Left hindlimb (tissue), 1 donor: ENCODE measurements at regions not wholly inside any gene's neighbourhood (a gene's known extent, or its start where the extent isn't known, plus 50 kb on each side); places are given as distances from the start of the nearest gene placed in this dataset.

Experiments
- DNase-seq: peaks from one replicate; pipeline ENCODE4 v3.0.0-alpha.2; 2018

- DNase-seq: no peak
Observed at GRCh38 chr16:26189536-26189935, 497.8 kb downstream of the HS3ST4 start.

GRCh38 chr16:26194526-26194925 is 502.8 kb downstream of the HS3ST4 start:
- DNase-seq: no peak

- no peak for DNase-seq
Observed at GRCh38 chr16:26195225-26195624, 503.5 kb downstream of the HS3ST4 start.

GRCh38 chr16:26196310-26196709 is 504.6 kb downstream of the HS3ST4 start:
- no peak for DNase-seq

GRCh38 chr16:26196802-26197201 is 505.0 kb downstream of the HS3ST4 start:
- no peak for DNase-seq

GRCh38 chr16:26197707-26198106 is 505.9 kb downstream of the HS3ST4 start:
- no peak for DNase-seq

- no peak for DNase-seq
Observed at GRCh38 chr16:26198221-26198620, 506.5 kb downstream of the HS3ST4 start.

GRCh38 chr16:26204138-26204537 is 512.4 kb downstream of the HS3ST4 start:
- DNase-seq: no peak

- DNase-seq: no peak
Observed at GRCh38 chr16:26211542-26211941, 519.8 kb downstream of the HS3ST4 start.

- no peak for DNase-seq
Observed at GRCh38 chr16:26212599-26212998, 520.8 kb downstream of the HS3ST4 start.

- no peak for DNase-seq
Observed at GRCh38 chr16:26214581-26215174, 522.9 kb downstream of the HS3ST4 start.

- no peak for DNase-seq
Observed at GRCh38 chr16:26220894-26221293, 529.1 kb downstream of the HS3ST4 start.

- no peak for DNase-seq
Observed at GRCh38 chr16:26231647-26232046, 539.9 kb downstream of the HS3ST4 start.

GRCh38 chr16:26240807-26241206 is 549.0 kb downstream of the HS3ST4 start:
- no peak for DNase-seq

- no peak for DNase-seq
Observed at GRCh38 chr16:26247063-26247462, 555.3 kb downstream of the HS3ST4 start.

GRCh38 chr16:26252598-26252997 is 560.8 kb downstream of the HS3ST4 start:
- DNase-seq: no peak

- DNase-seq: no peak
Observed at GRCh38 chr16:26261621-26262020, 569.9 kb downstream of the HS3ST4 start.

- no peak for DNase-seq
Observed at GRCh38 chr16:26263406-26263805, 571.6 kb downstream of the HS3ST4 start.

- no peak for DNase-seq
Observed at GRCh38 chr16:26267641-26268040, 575.9 kb downstream of the HS3ST4 start.

- DNase-seq: no peak
Observed at GRCh38 chr16:26269673-26270072, 577.9 kb downstream of the HS3ST4 start.

GRCh38 chr16:26273607-26274006 is 581.8 kb downstream of the HS3ST4 start:
- DNase-seq: no peak

- DNase-seq: no peak
Observed at GRCh38 chr16:26275021-26275590, 583.3 kb downstream of the HS3ST4 start.

- DNase-seq: no peak
Observed at GRCh38 chr16:26276289-26276688, 584.5 kb downstream of the HS3ST4 start.

GRCh38 chr16:26281381-26282110 is 589.8 kb downstream of the HS3ST4 start:
- DNase-seq: no peak
